A549 (cell line): ENCODE measurements at regions not wholly inside any gene's neighbourhood (a gene's known extent, or its start where the extent isn't known, plus 50 kb on each side); places are given as distances from the start of the nearest gene placed in this dataset.

ENCODE experiments used
- ATAC-seq, 2 experiments: fragments of 200-7000 bp in 1 of 2; fragments of >200 bp in 1 of 2; cut with Nextera tagmentation in 1 of 2; cut with Tn5 transposase in 1 of 2; 3 replicates each; pipeline versions ENCODE4 v1.8.0 to v1.9.1; 2018 to 2020; ENCODE audit warnings: mild to moderate bottlenecking in 1 of 2, moderate library complexity in 1 of 2
- CTCF ChIA-PET: fragments of 300-600 bp; sonication (Branson Sonifier 250); formaldehyde crosslinking; extraction: SDS; loops from one replicate; lab custom pipeline; 2021; ENCODE audit warnings: antibody characterized with exemption, inconsistent platforms; lab: Yijun Ruan, JAX
- POLR2A ChIA-PET: fragments of 350-600 bp; formaldehyde crosslinking; extraction: SDS; loops from one replicate; lab custom pipeline; 2021; ENCODE audit warnings: antibody characterized with exemption, inconsistent platforms; lab: Yijun Ruan, JAX
- DNase-seq, 2 experiments: peaks; one replicate each; pipeline versions ENCODE4 v3.0.0 to v3.0.0-alpha.2; 2011 to 2016; ENCODE audit warnings: low read depth in 1 of 2, low spot score in 1 of 2
- FAIRE-seq: peaks from 2 replicates; lab custom pipeline; 2011; peaks lifted over from hg19 to GRCh38; lab: Jason Lieb, UNC
- H3K27ac ChIP-seq, 2 experiments: fragments of >200 bp; sonication (Bioruptor Twin); formaldehyde crosslinking; 3 replicates each; pipeline ENCODE4 v1.5.1; 2016 to 2017
- H3K4me1 ChIP-seq: fragments of >200 bp; sonication (Bioruptor Twin); formaldehyde crosslinking; 3 replicates; pipeline ENCODE4 v1.6.1; 2016
- H3K4me2 ChIP-seq: fragments of >200 bp; sonication (Bioruptor Twin); formaldehyde crosslinking; 3 replicates; pipeline ENCODE4 v1.6.1; 2016
- H3K4me3 ChIP-seq: fragments of >200 bp; sonication (Bioruptor Twin); formaldehyde crosslinking; 3 replicates; pipeline ENCODE4 v1.5.1; 2016
- H3K9me3 ChIP-seq: fragments of >200 bp; sonication (Bioruptor Twin); formaldehyde crosslinking; 3 replicates; pipeline ENCODE4 v1.6.1; 2016
- CBX8 ChIP-seq: fragments of 200-600 bp; sonication (generic); IDR thresholded peaks from 2 replicates; pipeline ENCODE4 v1.6.1; 2016
- CHD2 ChIP-seq: fragments of 150-350 bp; IDR thresholded peaks from 2 replicates; pipeline ENCODE4 v1.6.1; 2014; ENCODE audit warnings: low read length; ENCODE audit not compliant: partially characterized antibody
- CTCF ChIP-seq: fragments of >200 bp; sonication (Bioruptor Twin); formaldehyde crosslinking; IDR thresholded peaks from 3 replicates; pipeline ENCODE4 v1.5.1; 2016
- E2F6 ChIP-seq: IDR thresholded peaks from 2 replicates; pipeline ENCODE4 v1.6.1; 2012; ENCODE audit warnings: low read depth, borderline replicate concordance
- EHMT2 ChIP-seq: fragments of 200-600 bp; sonication (generic); IDR thresholded peaks from 2 replicates; pipeline ENCODE4 v1.6.1; 2016; ENCODE audit warnings: antibody characterized with exemption, low read depth, mild to moderate bottlenecking, moderate library complexity
- EP300 ChIP-seq, 2 experiments: fragments of >200 bp; sonication (Bioruptor Twin); formaldehyde crosslinking; IDR thresholded peaks; 2 replicates in 1 of 2; 3 replicates in 1 of 2; pipeline ENCODE4 v1.6.1; 2016 to 2017
- FOXS1 ChIP-seq: fragments of 250-450 bp; sonication (Bioruptor Pico); IDR thresholded peaks from 2 replicates; pipeline ENCODE4 v1.5.0; 2020; ENCODE audit warnings: mild to moderate bottlenecking, moderate library complexity
- HOXA7 ChIP-seq: fragments of 250-450 bp; sonication (Bioruptor Pico); IDR thresholded peaks from 2 replicates; pipeline ENCODE4 v1.5.0; 2020; ENCODE audit warnings: mild to moderate bottlenecking, moderate library complexity
- JUN ChIP-seq, 2 experiments: fragments of >200 bp; sonication (Bioruptor Twin); formaldehyde crosslinking; IDR thresholded peaks; 2 replicates in 1 of 2; 3 replicates in 1 of 2; pipeline ENCODE4 v1.6.1; 2016 to 2017
- JUNB ChIP-seq: fragments of >200 bp; sonication (Bioruptor Twin); formaldehyde crosslinking; IDR thresholded peaks from 2 replicates; pipeline ENCODE4 v1.6.1; 2016
- MAFK ChIP-seq: fragments of 450-650 bp; IDR thresholded peaks from 2 replicates; pipeline ENCODE4 v1.6.1; 2014; ENCODE audit not compliant: partially characterized antibody
- MYC ChIP-seq: IDR thresholded peaks from 2 replicates; pipeline ENCODE4 v1.6.1; 2012; ENCODE audit warnings: mild to moderate bottlenecking, inconsistent platforms, low read length, improper control_type of control experiment, borderline replicate concordance
- NFE2L2 ChIP-seq: fragments of 150-350 bp; conservative IDR thresholded peaks from 2 replicates; pipeline ENCODE4 v1.6.1; 2014; ENCODE audit warnings: low read length
- POLR2A ChIP-seq: IDR thresholded peaks from 2 replicates; pipeline ENCODE4 v1.6.1; 2012; ENCODE audit warnings: mild to moderate bottlenecking, low read length
- RAD21 ChIP-seq, 2 experiments: fragments of >200 bp in 1 of 2; sonication (Bioruptor Twin) in 1 of 2; formaldehyde crosslinking in 1 of 2; IDR thresholded peaks in 1 of 2; conservative IDR thresholded peaks in 1 of 2; 2 replicates in 1 of 2; 3 replicates in 1 of 2; pipeline ENCODE4 v1.6.1; 2012 to 2018; ENCODE audit warnings: inconsistent platforms in 1 of 2
- RARB ChIP-seq: fragments of 250-450 bp; sonication (Bioruptor Pico); IDR thresholded peaks from 2 replicates; pipeline ENCODE4 v1.8.0; 2021; ENCODE audit warnings: mild to moderate bottlenecking, moderate library complexity
- RCOR1 ChIP-seq: fragments of 150-350 bp; IDR thresholded peaks from 2 replicates; pipeline ENCODE4 v1.6.1; 2014; ENCODE audit warnings: antibody characterized with exemption, low read length, low read depth
- SREBF2 ChIP-seq: fragments of 450-650 bp; IDR thresholded peaks from 2 replicates; pipeline ENCODE4 v1.6.1; 2014; ENCODE audit warnings: mild to moderate bottlenecking, moderate library complexity
- ZFP36 ChIP-seq: fragments of 450-650 bp; IDR thresholded peaks from 2 replicates; pipeline ENCODE4 v1.6.1; 2014; ENCODE audit warnings: borderline replicate concordance; ENCODE audit not compliant: partially characterized antibody
- ZNF302 ChIP-seq: fragments of 250-450 bp; sonication (Bioruptor Pico); IDR thresholded peaks from 2 replicates; pipeline ENCODE4 v1.9.0; 2021; ENCODE audit warnings: inconsistent platforms, mild to moderate bottlenecking, moderate library complexity
- WGBS: methylation state at CpG from one replicate; pipeline ENCODE4 v1.1.6; 2017; ENCODE audit errors: missing lambda C conversion rate; 5-methylcytosine and 5-hydroxymethylcytosine counted together
- TF ChIP-seq, protein P1 (sequence below): IDR thresholded peaks from 2 replicates; pipeline ENCODE4 v1.6.1; 2012
- TF ChIP-seq, protein P2 (sequence below): fragments of 250-450 bp; sonication (Bioruptor Pico); IDR thresholded peaks from 2 replicates; pipeline ENCODE4 v1.5.0; 2021; ENCODE audit warnings: mild to moderate bottlenecking, moderate library complexity, borderline replicate concordance
- TF ChIP-seq, protein P3 (sequence below): fragments of 450-650 bp; IDR thresholded peaks from 2 replicates; pipeline ENCODE4 v1.6.1; 2014; ENCODE audit warnings: antibody characterized with exemption
- TF ChIP-seq, protein P4 (sequence below): IDR thresholded peaks from 2 replicates; pipeline ENCODE4 v1.6.1; 2012

DNA sequence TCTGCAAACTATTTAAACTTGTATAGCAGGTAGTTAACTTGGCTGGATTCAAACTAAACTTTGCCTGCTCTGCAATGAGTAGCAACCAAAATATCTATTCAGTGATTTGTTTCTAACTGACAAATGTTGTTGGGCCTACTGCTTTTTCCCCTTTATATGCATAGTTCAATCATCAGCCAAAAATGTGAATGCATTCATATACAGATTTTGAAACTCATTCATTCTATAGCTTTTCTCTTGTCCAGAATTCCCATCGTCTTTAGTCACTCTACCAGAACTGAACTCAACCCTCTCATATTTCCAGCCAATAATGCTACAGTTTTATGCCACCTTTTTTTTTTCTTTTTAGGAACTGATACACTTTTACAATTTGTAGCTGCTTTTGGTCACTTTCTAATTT, 599.8 kb downstream of the RPL10L start:
- 23% methylated on average over 1 of the region's 1 CpG for WGBS

DNA sequence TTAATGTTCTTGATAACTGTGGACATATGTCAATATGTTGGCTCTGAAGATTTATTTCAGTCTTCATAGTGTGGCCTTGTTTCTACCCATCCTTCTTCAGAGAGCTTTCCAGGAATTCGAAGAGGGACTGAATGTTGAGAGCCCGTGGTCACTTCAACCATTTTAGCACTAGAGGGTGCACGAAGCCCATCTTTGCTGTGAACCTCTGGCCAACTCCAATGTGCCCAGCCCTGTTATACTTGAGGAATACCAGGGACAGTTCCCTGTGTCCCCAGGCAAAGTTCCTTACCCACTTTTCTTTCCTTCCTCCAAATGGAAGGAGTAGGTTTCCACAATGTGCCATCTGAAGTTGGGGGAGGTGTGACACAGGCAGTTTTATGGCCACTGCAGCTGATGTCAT, 603.5 kb downstream of the RPL10L start:
- ChIA-PET CTCF (no interaction called here), POLR2A (no interaction called here)
- DNase-seq (peak in 1 of 2 experiments; percentile 35), ATAC-seq (no peak), FAIRE-seq (no peak)
- Histone ChIP-seq H3K4me2 (no peak overlapping the region), H3K27ac (no peak overlapping the region), H3K4me3 (no peak overlapping the region), H3K9me3 (no peaks in the 10 kb centered on the region), H3K4me1 (no peaks in the 10 kb centered on the region)
- 7% methylated on average over 3 of the region's 3 CpGs for WGBS
- peak in 1 of 2 experiments; percentile 40; a peak in 2 of 5 replicates for TF ChIP-seq RAD21 (conservative IDR thresholded peaks at IDR 0.05 in 1 of 2, IDR thresholded peaks at IDR 0.05 in 1 of 2)
- no peak for TF ChIP-seq EHMT2
- no peak for TF ChIP-seq CTCF
- TF ChIP-seq ZFP36 = no peak
- TF ChIP-seq ZNF302 (CRISPR knock-in tag) = no peak

More for the DNA sequence above, 599.8 kb downstream of the RPL10L start:
- no peak overlapping the region for H3K4me2 ChIP-seq
- no peak for FAIRE-seq
- no peaks in the 10 kb centered on the region for H3K9me3 ChIP-seq
- DNase-seq = no peak
- H3K4me1 ChIP-seq = no peaks in the 10 kb centered on the region
- no peak for TF ChIP-seq MAFK
- TF ChIP-seq, protein P1, sequence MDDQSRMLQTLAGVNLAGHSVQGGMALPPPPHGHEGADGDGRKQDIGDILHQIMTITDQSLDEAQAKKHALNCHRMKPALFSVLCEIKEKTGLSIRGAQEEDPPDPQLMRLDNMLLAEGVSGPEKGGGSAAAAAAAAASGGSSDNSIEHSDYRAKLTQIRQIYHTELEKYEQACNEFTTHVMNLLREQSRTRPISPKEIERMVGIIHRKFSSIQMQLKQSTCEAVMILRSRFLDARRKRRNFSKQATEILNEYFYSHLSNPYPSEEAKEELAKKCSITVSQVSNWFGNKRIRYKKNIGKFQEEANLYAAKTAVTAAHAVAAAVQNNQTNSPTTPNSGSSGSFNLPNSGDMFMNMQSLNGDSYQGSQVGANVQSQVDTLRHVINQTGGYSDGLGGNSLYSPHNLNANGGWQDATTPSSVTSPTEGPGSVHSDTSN = no peak
- no peak for TF ChIP-seq E2F6
- TF ChIP-seq, protein P2, sequence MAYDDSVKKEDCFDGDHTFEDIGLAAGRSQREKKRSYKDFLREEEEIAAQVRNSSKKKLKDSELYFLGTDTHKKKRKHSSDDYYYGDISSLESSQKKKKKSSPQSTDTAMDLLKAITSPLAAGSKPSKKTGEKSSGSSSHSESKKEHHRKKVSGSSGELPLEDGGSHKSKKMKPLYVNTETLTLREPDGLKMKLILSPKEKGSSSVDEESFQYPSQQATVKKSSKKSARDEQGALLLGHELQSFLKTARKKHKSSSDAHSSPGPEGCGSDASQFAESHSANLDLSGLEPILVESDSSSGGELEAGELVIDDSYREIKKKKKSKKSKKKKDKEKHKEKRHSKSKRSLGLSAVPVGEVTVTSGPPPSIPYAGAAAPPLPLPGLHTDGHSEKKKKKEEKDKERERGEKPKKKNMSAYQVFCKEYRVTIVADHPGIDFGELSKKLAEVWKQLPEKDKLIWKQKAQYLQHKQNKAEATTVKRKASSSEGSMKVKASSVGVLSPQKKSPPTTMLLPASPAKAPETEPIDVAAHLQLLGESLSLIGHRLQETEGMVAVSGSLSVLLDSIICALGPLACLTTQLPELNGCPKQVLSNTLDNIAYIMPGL (CRISPR knock-in tag) = no peak
- TF ChIP-seq, protein P3, sequence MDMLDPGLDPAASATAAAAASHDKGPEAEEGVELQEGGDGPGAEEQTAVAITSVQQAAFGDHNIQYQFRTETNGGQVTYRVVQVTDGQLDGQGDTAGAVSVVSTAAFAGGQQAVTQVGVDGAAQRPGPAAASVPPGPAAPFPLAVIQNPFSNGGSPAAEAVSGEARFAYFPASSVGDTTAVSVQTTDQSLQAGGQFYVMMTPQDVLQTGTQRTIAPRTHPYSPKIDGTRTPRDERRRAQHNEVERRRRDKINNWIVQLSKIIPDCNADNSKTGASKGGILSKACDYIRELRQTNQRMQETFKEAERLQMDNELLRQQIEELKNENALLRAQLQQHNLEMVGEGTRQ = no peak
- no peak for TF ChIP-seq MYC
- no peak for TF ChIP-seq HOXA7 (CRISPR knock-in tag)
- TF ChIP-seq POLR2A = no peak
- no peak for TF ChIP-seq JUN (IDR thresholded peaks at IDR 0.05)
- no peak overlapping the region for H3K27ac ChIP-seq
- ATAC-seq = no peak
- H3K4me3 ChIP-seq = no peak overlapping the region
- ChIA-PET CTCF (no interaction called here), POLR2A (no interaction called here)

GRCh38 chr14:46036099-46036498, 615.5 kb downstream of the RPL10L start:
- 7% methylated on average over 4 of the region's 4 CpGs for WGBS
- DNase-seq (no peak), FAIRE-seq (no peak), ATAC-seq (no peak)
- POLR2A ChIA-PET = no interaction called here
- Histone ChIP-seq H3K4me2 (no peak overlapping the region), H3K9me3 (no peaks in the 10 kb centered on the region), H3K27ac (no peak overlapping the region), H3K4me1 (no peaks in the 10 kb centered on the region), H3K4me3 (no peak overlapping the region)
- CTCF ChIA-PET = no interaction called here
- TF ChIP-seq, protein P4, sequence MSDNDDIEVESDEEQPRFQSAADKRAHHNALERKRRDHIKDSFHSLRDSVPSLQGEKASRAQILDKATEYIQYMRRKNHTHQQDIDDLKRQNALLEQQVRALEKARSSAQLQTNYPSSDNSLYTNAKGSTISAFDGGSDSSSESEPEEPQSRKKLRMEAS = no peak
- TF ChIP-seq CBX8 (no peak), MAFK (no peak), JUNB (no peak), SREBF2 (no peak), ZNF302 (CRISPR knock-in tag) (no peak), RCOR1 (no peak), RARB (CRISPR knock-in tag) (no peak), CHD2 (no peak), EP300 (IDR thresholded peaks at IDR 0.05) (no peak), NFE2L2 (no peak), E2F6 (no peak), FOXS1 (no peak)
